ENCODE measurements at regions not wholly inside any gene's neighbourhood (a gene's known extent, or its start where the extent isn't known, plus 50 kb on each side); places are given as distances from the start of the nearest gene placed in this dataset.

DNA sequence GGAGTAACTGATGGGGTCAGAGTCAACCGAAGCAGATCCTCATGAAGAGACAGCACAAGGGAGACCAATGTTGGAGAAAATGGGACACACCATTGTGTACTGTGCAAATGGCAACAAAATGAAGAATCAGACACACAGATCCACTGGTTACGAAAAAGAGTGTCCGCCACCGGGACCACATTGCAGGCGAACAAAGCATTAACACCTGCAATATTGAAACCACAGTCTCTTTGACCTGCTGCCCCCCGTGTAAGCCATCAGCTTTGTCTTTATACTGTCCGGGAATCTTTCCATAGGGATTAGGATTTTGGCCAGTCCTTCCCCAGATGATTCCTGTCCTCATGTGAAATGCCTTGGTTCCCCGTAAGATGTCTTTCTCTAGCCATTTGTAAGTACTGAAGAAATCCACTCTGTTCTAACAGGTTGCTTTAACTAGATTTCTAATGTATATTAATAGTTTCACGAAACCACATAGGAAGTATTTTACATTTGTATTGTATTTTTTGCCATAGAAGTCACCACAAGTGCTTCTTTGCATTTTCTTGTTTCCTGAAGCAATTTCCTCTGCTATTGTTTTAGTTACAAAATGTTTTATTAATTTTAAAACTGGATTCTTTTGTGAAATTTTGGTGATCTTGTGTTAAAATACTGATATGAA lies 140.8 kb upstream of the NFE2L3 start:
- DNase-seq = no peak

DNA sequence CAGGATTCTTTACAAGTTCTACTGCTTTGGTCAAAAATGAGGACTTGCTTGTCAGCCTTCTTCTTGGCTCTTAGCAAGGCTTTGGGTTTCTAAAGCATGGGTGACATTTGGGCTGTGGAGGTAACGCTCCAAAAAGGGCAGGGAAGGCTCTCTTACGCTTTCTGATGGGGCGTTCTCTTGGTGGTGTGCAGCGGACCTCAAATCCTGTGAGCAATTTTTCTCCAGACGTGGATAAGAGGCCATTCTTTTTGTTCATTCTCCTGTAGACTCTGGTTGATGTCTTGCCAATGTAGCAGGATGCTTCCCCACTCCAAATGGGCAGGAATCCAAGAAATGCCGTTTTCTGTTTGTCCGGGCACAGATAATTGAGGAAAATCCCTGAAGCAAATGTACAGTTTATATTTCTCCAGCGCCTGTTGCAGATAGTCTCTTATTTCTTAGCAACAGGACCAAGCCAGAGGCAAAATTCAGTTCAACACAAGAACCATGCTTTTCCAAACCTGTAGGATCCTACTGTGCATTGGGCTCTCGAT lies 138.4 kb upstream of the NFE2L3 start:
- peak; percentile 53 for DNase-seq

DNA sequence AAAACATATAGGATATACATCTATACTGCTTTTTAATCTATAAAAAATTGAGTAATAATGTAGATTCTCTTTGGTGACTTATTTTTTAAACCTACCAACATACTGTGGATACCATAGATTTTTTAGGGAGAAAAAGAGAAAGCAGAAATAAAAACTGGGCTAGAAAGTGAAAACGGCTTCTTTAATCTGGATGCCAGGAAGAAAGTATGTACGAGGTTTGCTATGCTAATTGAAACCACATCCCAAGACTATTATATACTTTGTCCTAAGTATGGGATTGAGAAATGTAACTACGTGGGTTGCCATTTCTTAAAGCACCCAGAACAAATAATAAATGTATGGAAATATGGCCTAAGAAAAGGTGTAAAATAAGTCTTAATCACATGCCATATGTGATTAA lies 129.0 kb upstream of the NFE2L3 start:
- no peak for DNase-seq

DNA sequence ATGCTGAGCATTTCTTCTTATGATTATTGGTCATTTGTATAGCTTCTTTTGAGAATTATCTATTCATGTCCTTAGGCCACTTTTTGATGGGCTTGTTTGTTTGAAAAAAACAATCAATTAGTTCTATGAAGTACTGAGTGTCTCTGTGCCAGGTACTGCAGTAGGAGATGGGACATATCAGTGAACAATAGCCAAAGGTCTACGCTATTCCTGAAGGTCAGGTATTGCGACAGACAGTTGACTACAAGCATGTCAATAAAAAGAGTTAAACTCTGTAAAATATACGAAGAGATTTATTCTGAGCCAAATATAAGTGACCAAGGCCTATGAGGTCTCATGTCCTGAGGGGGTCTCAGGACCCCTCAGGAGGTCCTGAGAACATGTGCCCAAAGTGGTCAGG lies 122.1 kb upstream of the NFE2L3 start:
- DNase-seq = no peak

DNA sequence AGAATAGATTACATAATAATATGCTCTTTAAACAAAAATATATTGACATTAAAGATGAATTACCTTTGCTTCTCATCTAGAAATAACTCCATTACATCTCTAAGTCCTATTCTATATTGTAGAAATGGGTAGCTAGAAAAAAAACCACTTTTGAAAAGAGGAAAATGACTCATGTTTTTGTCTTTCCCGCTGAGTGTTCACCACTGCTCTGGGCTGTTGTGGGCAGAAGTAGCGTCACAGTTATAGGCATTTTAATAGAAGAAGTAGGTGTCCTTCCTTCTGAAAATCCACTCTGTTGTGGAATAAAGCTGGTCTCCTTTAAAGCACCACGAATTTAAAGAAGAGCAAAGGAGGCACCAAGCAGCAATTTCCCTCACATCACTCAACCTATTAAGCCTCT lies 117.6 kb upstream of the NFE2L3 start:
- no peak for DNase-seq

DNA sequence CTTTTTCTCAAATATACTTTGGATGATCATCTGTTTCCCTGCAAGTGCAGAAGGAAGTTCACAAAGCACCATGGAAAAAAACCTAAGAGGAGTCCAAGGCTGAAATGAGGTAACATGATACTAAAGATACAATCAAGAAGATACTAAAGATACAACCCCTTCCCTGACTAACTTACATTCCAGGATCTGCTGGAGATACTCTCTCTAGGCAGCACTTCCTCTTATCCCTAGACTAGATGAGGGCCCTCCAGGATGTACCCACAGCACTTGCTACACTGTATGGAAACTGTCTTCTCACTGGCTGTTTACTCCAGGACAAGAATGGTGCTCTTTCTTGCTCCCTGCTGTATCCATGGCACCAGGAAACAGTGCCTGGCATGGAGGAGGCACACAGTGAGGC lies 116.4 kb upstream of the NFE2L3 start:
- no peak for DNase-seq

DNA sequence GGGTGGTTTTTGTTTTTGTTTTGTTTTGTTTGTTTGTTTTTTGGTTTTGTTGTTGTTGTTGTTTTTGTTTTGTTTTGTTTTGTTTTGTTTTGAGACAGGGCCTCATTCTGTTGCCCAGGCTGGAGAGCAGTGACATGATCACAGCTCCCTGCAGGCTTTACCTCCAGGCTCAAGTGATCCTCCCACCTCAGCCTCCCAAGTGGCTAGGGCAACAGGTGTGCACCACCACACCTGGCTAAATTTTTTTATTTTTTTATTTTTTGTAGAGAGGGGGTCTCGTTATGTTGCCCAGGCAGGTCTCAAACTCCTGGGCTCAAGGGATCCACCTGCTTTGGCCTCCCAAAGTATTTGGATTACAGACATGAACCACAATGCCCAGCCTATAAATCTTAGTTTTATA lies 115.9 kb upstream of the NFE2L3 start:
- DNase-seq = no peak

DNA sequence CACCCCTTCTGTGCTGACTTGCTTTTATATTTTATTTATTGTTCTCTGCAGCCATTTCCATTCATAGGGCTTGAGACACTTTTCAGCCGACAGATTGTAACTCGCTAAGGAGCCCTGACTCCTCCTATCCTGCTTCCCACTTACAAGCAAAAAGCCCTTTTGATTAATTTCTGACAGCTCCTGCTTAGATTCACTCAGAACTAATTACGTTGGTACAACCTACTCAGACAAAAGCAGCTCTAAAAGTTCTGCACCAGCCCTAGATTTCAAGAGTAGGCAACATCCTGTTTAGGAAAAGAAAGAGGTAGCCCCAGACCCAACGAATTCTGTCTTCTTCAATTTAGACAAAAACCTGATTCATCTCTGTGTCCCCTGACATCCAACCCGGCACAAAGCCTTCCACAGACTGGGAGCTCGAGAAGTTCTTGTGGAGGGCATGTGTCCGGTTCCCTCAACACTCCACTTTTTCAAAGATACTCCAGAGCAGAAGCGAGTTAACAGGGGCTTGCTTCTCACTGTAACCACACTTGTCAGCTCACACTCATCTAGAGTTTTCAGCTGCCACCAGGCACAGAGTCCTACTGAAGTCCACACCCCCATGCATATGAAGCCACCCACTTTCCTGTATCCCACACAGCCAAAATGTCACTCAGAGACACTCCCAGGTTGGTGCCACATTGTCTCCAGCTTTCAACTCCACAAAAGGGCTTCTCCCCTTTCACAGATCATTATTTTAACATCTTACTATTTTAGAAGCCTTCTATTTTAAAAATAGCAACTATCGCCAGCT lies 113.6 kb upstream of the NFE2L3 start:
- DNase-seq = no peak

DNA sequence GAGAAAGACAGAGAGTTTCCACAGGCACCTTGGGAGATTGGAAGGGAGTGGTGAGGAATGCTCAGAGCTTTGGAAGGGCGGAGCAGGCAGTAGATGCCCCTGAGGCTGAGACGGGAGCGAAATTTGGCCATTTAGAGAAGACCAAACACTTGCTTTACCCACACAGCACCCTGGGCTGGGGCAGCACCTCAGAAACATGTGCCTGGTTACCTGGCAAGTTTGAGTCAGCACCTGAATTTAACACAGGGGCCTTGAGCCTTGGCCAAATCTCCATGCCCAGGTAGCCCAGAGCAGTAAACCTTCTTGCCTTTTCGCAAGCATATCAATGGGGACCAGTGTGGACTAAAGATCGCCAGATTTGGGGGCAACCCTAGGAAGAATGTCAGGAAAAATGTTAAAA lies 111.9 kb upstream of the NFE2L3 start:
- no peak for DNase-seq

DNA sequence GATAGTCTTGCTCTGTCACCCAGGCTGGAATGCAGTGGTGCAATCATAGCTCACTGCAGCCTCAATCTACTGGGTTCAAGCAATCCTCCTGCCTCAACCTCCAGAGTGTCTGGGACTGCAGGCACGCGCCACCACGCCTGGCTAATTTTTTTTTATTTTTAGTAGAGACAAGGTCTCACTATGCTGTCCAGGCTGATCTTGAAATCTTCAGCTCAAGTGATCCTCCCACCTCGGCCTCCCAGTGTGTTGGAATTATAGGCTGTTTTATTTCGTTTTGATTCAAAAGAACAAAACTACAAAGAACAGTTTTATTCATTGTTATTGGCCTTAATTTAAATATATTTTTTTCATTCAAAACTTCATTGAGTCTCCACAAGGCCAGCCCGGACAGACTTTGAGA lies 109.8 kb upstream of the NFE2L3 start:
- DNase-seq = no peak

DNA sequence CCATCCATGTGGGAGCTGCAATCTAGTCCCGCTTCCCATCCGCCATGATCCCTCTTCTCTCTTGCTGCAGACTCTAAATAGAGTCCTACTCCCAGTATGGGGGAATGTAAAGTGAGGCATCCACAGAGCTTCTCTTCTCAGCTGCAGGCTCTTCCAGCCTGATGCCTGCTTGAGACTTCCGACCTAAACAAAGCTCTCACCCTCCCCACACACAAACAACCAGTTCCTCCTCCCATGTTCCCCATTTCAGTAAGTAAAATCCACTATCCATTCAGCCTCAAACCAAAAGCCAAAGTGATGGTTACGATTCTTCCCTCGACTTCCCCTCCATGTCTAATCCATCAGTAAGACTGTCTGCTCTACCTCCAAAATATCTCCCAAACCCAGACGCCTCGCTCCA lies 108.2 kb upstream of the NFE2L3 start:
- no peak for DNase-seq

DNA sequence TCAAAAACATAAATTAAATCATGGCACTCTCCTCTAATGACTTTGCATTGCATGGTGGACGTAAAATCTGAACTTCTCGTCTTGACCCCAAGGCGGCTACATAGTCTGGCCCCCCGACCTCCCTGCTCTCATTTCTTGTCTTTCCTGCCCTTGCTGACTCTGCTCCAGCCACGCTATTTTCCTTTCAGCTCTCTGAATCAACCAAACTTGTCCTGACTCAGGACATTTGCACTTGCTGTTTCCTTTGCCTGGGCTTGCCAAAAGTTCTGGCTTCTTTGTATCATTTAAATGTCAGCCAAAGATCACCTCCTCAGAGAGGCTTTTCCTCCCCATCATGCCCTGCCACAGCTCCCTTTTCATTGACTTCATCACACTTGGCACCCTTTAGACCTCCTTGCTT lies 107.7 kb upstream of the NFE2L3 start:
- no peak for DNase-seq

DNA sequence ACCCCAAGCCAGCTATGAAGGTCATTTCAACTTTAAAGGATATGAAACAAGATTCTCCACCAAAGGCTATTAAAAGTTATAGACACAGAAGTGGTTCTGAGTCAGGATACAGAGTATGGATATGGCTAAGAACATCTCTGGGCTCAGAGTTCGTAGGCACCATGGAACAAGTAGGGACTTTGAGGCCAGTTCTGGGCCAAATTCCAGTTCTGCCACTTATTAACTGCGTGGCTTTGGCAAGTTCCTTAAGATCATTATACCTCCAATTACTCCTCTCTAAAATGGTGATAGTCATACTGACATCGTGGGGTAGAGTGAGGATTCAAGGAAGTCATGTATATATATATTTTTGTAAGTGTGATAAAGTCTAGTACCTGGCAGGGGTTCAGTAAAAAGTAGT lies 105.8 kb upstream of the NFE2L3 start:
- DNase-seq = no peak

DNA sequence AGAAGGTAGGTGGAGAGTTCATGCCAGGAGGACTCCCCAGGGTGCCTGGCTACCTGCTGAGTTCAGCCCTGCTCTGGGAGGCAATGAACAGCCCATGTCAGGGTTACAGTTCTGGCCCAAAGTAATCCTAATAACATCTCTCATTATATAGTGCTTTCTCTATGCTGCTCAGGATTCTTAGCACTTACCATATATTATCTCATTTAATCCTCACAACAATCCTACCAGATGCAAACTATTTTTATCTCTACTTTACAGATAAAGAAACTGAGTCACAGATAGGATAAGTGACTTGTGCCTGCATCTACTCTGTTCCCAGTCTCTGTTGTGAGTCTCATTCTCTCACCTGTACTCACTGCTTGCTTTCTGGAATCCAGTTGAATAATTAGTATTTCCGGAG lies 105.1 kb upstream of the NFE2L3 start:
- no peak for DNase-seq

DNA sequence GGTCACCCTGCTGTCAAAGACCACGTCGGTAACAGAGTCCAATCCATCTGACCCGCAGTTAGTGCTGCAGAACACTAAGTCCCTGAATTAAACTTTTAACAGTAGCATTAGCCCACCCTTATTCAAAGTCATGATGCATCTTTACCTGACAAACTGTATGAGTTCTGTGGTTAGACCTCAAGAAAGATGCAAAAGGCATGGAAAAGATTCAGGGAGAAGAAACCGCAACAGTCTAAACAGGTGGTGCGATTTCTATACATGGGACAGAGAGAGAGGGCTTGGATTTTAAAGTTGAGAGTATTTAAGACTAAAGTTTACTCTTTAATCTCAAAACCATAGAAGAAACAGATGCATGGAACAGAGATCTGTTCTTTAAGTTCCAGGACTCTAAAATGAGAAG lies 103.3 kb upstream of the NFE2L3 start:
- no peak for DNase-seq

DNA sequence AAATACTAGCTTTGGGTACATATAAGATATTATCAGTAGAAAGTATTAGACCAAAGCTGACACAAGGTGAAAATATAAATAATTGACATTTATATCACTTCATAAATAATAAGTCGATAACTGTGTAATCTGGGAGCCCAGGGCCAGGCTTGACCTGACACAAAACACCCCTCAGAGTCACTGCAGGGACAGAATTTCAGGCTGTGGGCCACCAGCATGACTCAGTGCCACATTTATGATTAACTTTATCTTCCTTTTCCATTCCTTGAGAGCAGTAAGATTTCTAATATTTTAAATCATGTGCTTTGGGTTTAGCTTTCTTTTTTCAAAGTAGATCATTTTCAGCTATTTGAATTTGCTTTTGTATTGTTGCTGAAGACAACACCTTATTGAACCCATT lies 102.9 kb upstream of the NFE2L3 start:
- no peak for DNase-seq

DNA sequence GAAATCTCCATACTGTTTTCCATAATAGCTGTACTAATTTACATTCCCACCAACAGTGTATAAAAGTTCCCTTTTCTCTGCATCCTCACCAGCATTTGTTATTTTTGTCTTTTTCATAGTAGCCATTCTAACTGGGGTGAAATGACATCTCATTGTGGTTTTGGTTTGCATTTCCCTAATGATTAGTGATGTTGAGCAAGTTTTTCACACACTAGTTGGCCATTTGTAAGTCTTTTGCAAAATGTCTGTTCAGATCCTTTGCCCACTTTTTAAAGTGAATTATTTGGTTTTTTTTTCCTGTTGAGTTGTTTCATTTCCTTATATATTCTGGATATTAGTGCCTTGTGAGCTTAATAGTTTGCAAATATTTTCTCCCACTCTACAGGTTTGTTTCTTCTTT lies 101.0 kb upstream of the NFE2L3 start:
- DNase-seq = no peak

DNA sequence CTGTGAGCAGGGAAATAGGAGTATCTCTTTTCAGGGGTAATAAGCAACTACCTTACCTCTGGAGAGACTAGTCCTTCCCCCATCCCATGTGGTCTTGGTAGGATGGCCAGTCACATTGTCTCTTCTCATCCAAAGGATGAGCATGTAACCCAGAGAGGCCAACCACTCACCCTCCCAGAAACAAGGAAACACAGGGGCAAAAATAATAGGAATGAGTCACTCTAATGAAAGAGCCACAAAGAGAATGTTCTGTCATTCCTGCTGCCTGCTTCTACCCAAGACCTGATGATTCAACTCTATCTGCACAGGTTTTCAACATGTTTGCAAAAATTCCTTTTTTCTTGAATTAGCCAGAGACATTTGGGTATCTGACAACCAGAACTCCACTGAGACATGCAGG lies 99.3 kb upstream of the NFE2L3 start:
- DNase-seq = no peak

DNA sequence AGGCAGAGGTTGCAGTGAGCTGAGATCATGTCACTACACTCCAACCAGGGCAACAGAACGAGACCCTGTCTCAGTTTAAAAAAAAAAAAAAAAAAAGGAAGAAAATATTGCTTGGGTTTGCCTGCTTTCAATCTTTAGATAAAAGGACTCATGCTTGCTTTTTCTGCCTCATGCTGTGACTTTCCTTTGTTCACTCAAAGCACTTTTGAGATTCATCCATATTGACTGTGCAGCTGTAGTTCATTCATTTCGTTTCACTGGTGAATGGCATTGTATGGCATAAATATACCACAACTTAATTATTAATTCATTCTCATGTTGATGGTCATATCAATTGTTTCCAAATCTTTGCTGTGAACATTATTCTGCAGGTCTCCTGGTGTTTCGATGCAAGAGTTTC lies 97.6 kb upstream of the NFE2L3 start:
- DNase-seq = peak; percentile 80

DNA sequence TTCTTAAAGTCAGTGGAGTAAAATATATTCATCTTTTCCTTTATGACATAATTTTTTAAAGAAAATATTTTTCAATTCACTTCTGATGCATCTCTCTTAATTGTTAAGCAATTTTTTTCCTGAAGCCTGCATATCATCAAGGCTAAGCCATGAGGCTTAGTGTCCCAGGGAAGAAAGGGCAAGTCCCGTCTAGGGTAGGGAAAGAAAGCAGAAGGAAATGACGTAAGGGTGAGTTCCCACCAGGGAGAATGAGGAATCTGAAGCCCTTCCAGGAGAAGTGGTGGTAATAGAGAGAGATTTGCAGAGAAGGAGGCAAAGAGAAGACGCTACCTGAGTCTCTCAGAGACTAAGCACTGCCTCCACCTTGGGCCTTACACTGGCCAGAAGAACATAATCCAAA lies 96.8 kb upstream of the NFE2L3 start:
- no peak for DNase-seq

DNA sequence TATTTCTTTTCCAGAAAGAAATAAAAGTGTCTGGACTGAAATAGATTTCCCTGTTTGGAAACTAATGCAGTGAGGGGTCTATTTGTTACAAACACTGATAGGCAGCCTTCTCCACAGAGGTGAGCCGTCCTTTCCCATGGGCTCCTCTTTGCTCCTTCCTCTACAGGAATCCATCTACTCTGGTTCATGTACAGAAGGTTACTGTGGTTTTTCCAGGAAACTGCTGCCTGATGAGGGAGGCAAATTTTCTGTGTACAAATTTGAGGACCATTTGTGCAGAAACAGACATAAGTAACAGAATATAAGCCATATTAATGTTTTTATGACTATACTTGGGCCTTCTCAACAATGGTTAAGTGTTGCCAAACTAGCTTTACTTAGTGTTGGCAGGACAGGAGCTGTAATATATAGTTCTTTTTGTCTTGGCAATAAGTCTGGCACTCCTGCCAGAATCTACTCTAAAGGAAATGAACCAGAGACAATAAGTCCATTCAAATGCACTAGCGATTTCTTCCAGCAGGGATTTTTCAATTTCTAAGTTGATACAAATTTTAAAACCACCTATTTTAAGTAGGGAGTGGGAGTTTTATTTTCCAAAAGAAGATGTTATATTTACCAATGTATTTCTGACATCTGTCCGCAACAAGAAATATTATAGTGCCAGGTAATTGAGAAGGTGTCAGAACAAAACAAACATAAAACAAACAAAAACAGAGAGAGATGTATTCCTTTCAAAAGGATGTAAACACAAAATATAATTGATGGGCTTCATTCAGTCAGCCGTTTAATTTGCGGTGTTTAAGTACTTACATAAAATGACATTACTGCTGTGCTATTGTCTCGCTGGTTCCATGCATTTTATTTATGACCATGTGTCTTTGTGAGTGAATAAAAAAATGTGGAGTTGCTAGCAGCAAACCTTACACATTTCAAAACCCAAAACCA lies 91.0 kb upstream of the NFE2L3 start:
- peak; percentile 91 for DNase-seq

DNA sequence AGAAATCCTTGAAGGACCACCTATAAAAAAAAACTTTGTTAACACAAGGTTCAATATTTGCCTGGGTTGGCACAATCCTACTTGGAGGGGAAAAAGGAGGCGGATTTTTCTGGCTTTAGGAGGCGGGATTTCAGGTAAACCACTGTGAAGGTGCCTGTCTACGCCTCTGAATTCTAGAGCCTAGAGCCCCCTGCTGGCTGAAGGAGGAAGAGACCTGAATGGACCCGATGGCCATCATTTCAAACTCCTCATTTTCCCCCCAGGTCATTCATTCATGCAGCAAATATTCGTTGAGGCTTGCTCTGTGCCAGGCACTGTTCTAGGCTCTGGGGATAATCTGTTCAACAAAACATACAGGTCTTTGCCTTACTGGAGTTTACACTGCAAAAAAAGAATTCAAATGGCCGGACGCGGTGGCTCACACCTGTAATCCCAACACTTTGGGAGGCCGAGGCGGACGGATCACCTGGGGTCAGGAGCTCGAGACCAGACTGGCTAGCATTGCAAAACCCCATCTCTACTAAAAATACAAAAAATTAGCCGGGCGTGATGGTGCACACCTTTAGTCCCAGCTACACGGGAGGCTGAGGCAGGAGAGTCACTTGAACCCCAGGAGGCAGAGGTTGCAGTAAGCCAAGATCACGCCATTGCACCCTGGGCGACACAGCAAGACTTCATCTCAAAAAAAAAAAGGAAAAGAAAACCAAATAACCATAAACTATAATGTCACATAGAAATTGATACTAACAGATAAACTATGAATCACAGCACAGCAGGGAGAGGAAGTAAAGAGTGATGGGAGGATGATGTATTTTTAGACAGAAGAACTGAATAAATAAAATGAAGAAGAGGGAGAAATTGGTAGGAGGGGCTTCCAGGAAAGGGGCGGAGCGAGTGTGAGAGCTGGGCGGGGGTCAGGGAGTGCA lies 90.1 kb upstream of the NFE2L3 start:
- peak; percentile 92 for DNase-seq
